H1 (cell line): ENCODE measurements at regions not wholly inside any gene's neighbourhood (a gene's known extent, or its start where the extent isn't known, plus 50 kb on each side); places are given as distances from the start of the nearest gene placed in this dataset.

ENCODE experiments used
- CTCF ChIA-PET: fragments of 300-600 bp; sonication (Branson Sonifier 250); formaldehyde crosslinking; loops from one replicate; lab custom pipeline; 2021; ENCODE audit not compliant: partially characterized antibody; lab: Charles Lee
- POLR2A ChIA-PET: fragments of 300-600 bp; sonication (Branson Sonifier 250); formaldehyde crosslinking; loops from one replicate; lab custom pipeline; 2021; ENCODE audit warnings: inconsistent platforms; ENCODE audit not compliant: partially characterized antibody; lab: Charles Lee
- DNase-seq, 2 experiments: peaks; one replicate each; pipeline versions ENCODE4 v3.0.0 to v3.0.0-alpha.2; 2010 to 2022; ENCODE audit warnings: low spot score in 2 of 2, low read depth in 1 of 2, mixed read lengths in 1 of 2
- FAIRE-seq: peaks from 2 replicates; lab custom pipeline; 2011; peaks lifted over from hg19 to GRCh38; lab: Jason Lieb, UNC
- H2AFZ ChIP-seq: 2 replicates; pipeline ENCODE4 v1.8.1; 2012; ENCODE audit warnings: low read length, inconsistent platforms
- H2AK5ac ChIP-seq: 2 replicates; pipeline ENCODE4 v1.6.1; 2013; ENCODE audit warnings: low read depth, low read length
- H2BK120ac ChIP-seq: replicated peaks from 2 replicates; pipeline ENCODE3; 2013; ENCODE audit warnings: low read depth, low read length, inconsistent platforms
- H2BK12ac ChIP-seq: 2 replicates; pipeline ENCODE4 v1.6.1; 2013; ENCODE audit warnings: low read depth, low read length
- H2BK15ac ChIP-seq: 2 replicates; pipeline ENCODE4 v1.6.1; 2013; ENCODE audit warnings: low read length
- H2BK20ac ChIP-seq: 2 replicates; pipeline ENCODE4 v1.6.1; 2013; ENCODE audit warnings: low read length
- H2BK5ac ChIP-seq: 2 replicates; pipeline ENCODE4 v1.6.1; 2013; ENCODE audit warnings: low read depth, low read length
- H3K14ac ChIP-seq: 2 replicates; pipeline ENCODE4 v1.6.1; 2013; ENCODE audit warnings: inconsistent platforms; ENCODE audit not compliant: insufficient read length
- H3K18ac ChIP-seq: 2 replicates; pipeline ENCODE4 v1.6.1; 2013; ENCODE audit warnings: low read length; ENCODE audit errors: extremely low read depth
- H3K23ac ChIP-seq: 2 replicates; pipeline ENCODE4 v1.6.1; 2013; ENCODE audit warnings: inconsistent platforms; ENCODE audit not compliant: insufficient read length
- H3K23me2 ChIP-seq: 2 replicates; pipeline ENCODE4 v1.6.1; 2013; ENCODE audit warnings: low read depth, low read length
- H3K27ac ChIP-seq: 2 replicates; pipeline ENCODE4 v1.6.1; 2011; ENCODE audit warnings: low read depth, low read length, inconsistent platforms
- H3K27me3 ChIP-seq, 4 experiments: replicated peaks in 1 of 4; 1 replicate in 1 of 4; 2 replicates in 3 of 4; pipeline versions ENCODE4 v1.6.1 to v1.8.1; 2011 to 2013; ENCODE audit warnings: low read length in 3 of 4, mild to moderate bottlenecking in 3 of 4, inconsistent platforms in 2 of 4, mixed read lengths in 2 of 4, moderate library complexity in 1 of 4; ENCODE audit not compliant: control insufficient read depth in 3 of 4, insufficient read depth in 3 of 4; ENCODE audit errors: extremely low read depth in 1 of 4
- H3K36me3 ChIP-seq, 4 experiments: 2 replicates each; pipeline versions ENCODE4 v1.6.1 to v1.8.1; 2011 to 2013; ENCODE audit warnings: mild to moderate bottlenecking in 4 of 4, low read length in 3 of 4, moderate library complexity in 2 of 4, control low read depth in 1 of 4, inconsistent platforms in 1 of 4; ENCODE audit not compliant: insufficient read depth in 4 of 4, control insufficient read depth in 2 of 4
- H3K4ac ChIP-seq: replicated peaks from 2 replicates; pipeline ENCODE3; 2013; ENCODE audit warnings: low read length, low read depth, mixed read lengths, inconsistent platforms; ENCODE audit not compliant: insufficient read length
- H3K4me1 ChIP-seq, 4 experiments: replicated peaks in 1 of 4; 1 replicate in 1 of 4; 2 replicates in 3 of 4; pipeline versions ENCODE4 v1.6.1 to v1.8.1; 2011 to 2013; ENCODE audit warnings: low read length in 3 of 4, inconsistent platforms in 2 of 4, mixed read lengths in 1 of 4; ENCODE audit not compliant: insufficient read depth in 4 of 4, control insufficient read depth in 3 of 4
- H3K4me2 ChIP-seq, 2 experiments: 2 replicates each; pipeline versions ENCODE4 v1.6.1 to v1.8.1; 2011 to 2013; ENCODE audit warnings: low read depth in 2 of 2, low read length in 2 of 2, control low read depth in 1 of 2, inconsistent platforms in 1 of 2, mild to moderate bottlenecking in 1 of 2; ENCODE audit not compliant: insufficient read depth in 1 of 2
- H3K4me3 ChIP-seq, 4 experiments: fragments of 200-600, 300-600 bp in 1 of 4; sonication (generic), shearing (Covaris generic), sonication (Bioruptor Twin) in 1 of 4; 2 replicates each; pipeline versions ENCODE4 v1.5.1 to v1.8.1; 2011 to 2016; ENCODE audit warnings: low read length in 4 of 4, low read depth in 3 of 4, control low read depth in 2 of 4, inconsistent platforms in 2 of 4, mild to moderate bottlenecking in 2 of 4, mixed read lengths in 1 of 4, moderate library complexity in 1 of 4; ENCODE audit not compliant: insufficient read depth in 2 of 4; ENCODE audit errors: extremely low read depth in 1 of 4
- H3K56ac ChIP-seq: replicated peaks from 2 replicates; pipeline ENCODE3; 2013; ENCODE audit warnings: low read depth, mild to moderate bottlenecking, mixed read lengths, low read length, inconsistent platforms; ENCODE audit not compliant: insufficient read length
- H3K79me1 ChIP-seq: 2 replicates; pipeline ENCODE4 v1.6.1; 2013; ENCODE audit warnings: low read depth, low read length, control low read depth
- H3K79me2 ChIP-seq, 2 experiments: 2 replicates each; pipeline versions ENCODE4 v1.6.1 to v1.8.1; 2012 to 2013; ENCODE audit warnings: low read length in 2 of 2, mild to moderate bottlenecking in 2 of 2, inconsistent platforms in 1 of 2; ENCODE audit not compliant: insufficient read depth in 2 of 2, control insufficient read depth in 1 of 2
- H3K9ac ChIP-seq, 4 experiments: replicated peaks in 1 of 4; 1 replicate in 1 of 4; 2 replicates in 3 of 4; pipeline versions ENCODE4 v1.6.1 to v1.8.1; 2011 to 2013; ENCODE audit warnings: low read depth in 3 of 4, low read length in 3 of 4, control low read depth in 2 of 4, mild to moderate bottlenecking in 2 of 4, moderate library complexity in 2 of 4, inconsistent platforms in 1 of 4; ENCODE audit errors: extremely low read depth in 1 of 4
- H3K9me3 ChIP-seq, 2 experiments: 2 replicates each; pipeline versions ENCODE4 v1.6.1 to v1.8.1; 2012 to 2013; ENCODE audit warnings: mild to moderate bottlenecking in 2 of 2, moderate library complexity in 2 of 2, control low read depth in 1 of 2, inconsistent platforms in 1 of 2, low read depth in 1 of 2, low read length in 1 of 2, mixed read lengths in 1 of 2; ENCODE audit not compliant: insufficient read depth in 2 of 2
- H4K20me1 ChIP-seq, 2 experiments: replicated peaks in 1 of 2; 2 replicates each; pipeline versions ENCODE3 to v1.8.1; 2011 to 2013; ENCODE audit warnings: inconsistent platforms in 2 of 2, low read length in 2 of 2, mild to moderate bottlenecking in 1 of 2; ENCODE audit not compliant: insufficient read depth in 2 of 2, control insufficient read depth in 1 of 2
- H4K5ac ChIP-seq: 2 replicates; pipeline ENCODE4 v1.6.1; 2013; ENCODE audit warnings: low read length, low read depth, mixed read lengths, inconsistent platforms; ENCODE audit not compliant: insufficient read length
- H4K8ac ChIP-seq: 2 replicates; pipeline ENCODE4 v1.8.0; 2013; ENCODE audit warnings: mild to moderate bottlenecking, moderate library complexity, low read length, inconsistent platforms; ENCODE audit not compliant: insufficient read depth; ENCODE audit errors: extremely low read depth
- H4K91ac ChIP-seq: replicated peaks from 2 replicates; pipeline ENCODE3; 2013; ENCODE audit warnings: low read length, mixed read lengths, inconsistent platforms; ENCODE audit not compliant: insufficient read length
- KDM4A ChIP-seq: IDR thresholded peaks from one replicate; pipeline ENCODE4 v1.7.1; 2012; ENCODE audit warnings: low read depth, mild to moderate bottlenecking, moderate library complexity, low read length, inconsistent platforms; ENCODE audit not compliant: severe bottlenecking
- KDM5A ChIP-seq: fragments of 200-600 bp; IDR thresholded peaks from 2 replicates; pipeline ENCODE4 v1.7.1; 2012; ENCODE audit warnings: mild to moderate bottlenecking, low read length, inconsistent platforms, mixed read lengths
- SRF ChIP-seq: IDR thresholded peaks from 2 replicates; pipeline ENCODE4 v1.6.1; 2011; ENCODE audit warnings: mild to moderate bottlenecking, low read depth, low read length, moderate library complexity
- TCF12 ChIP-seq: IDR thresholded peaks from 2 replicates; pipeline ENCODE4 v1.6.1; 2011; ENCODE audit warnings: low read depth, mild to moderate bottlenecking, low read length
- WGBS, 2 experiments: shearing (Covaris generic) in 1 of 2; methylation state at CpG; one replicate each; pipeline versions ENCODE4 v1.1.6 to v1.1.7; 2013 to 2015; ENCODE audit warnings: low lambda C conversion rate in 2 of 2, mixed read lengths in 2 of 2, inconsistent platforms in 1 of 2, low coverage in 1 of 2, missing lambda C conversion rate in 1 of 2; ENCODE audit not compliant: insufficient replicate concordance in 2 of 2, insufficient coverage in 1 of 2, insufficient read length in 1 of 2; ENCODE audit errors: extremely low coverage in 1 of 2, missing lambda C conversion rate in 1 of 2; 5-methylcytosine and 5-hydroxymethylcytosine counted together

- FAIRE-seq (no peak), DNase-seq (no peak)
- no peak overlapping the region for H2AK5ac ChIP-seq
- H3K14ac ChIP-seq: no peak overlapping the region
- H2AFZ ChIP-seq: no peak overlapping the region
- peaks cover 0 to 2% (median 0%) of the 10 kb centered on the region in 4 experiments; a peak in 1 of 7 replicates for H3K27me3 ChIP-seq
- H3K9ac ChIP-seq: no peak overlapping the region
- H2BK120ac ChIP-seq: no peak overlapping the region
- no peak overlapping the region for H2BK20ac ChIP-seq
- no peaks in the 10 kb centered on the region for H3K79me2 ChIP-seq
- no peak overlapping the region for H2BK5ac ChIP-seq
- H3K4me1 ChIP-seq: no peaks in the 10 kb centered on the region
- H3K27ac ChIP-seq: no peak overlapping the region
- no peak overlapping the region for H2BK15ac ChIP-seq
- H4K91ac ChIP-seq: no peak overlapping the region
- no peak overlapping the region for H2BK12ac ChIP-seq
- no peak overlapping the region for H3K18ac ChIP-seq
- WGBS, 2 experiments: 88% methylated on average over 1 of the region's 1 CpG; no CpG with 5 or more reads in 1 of the 2 experiments
- H3K4ac ChIP-seq: no peak overlapping the region
- no peaks in the 10 kb centered on the region for H3K79me1 ChIP-seq
- H4K8ac ChIP-seq: no peak overlapping the region
- H3K23ac ChIP-seq: no peak overlapping the region
- no peaks in the 10 kb centered on the region for H3K9me3 ChIP-seq
- H3K36me3 ChIP-seq: no peaks in the 10 kb centered on the region
- CTCF ChIA-PET: interaction anchor here (0.8 to 1.3 kb wide), 2 partner anchors 30 to 164 kb away, joined by 3 read pairs; no protein-coding TSS in a partner anchor
- no peaks in the 10 kb centered on the region for H3K23me2 ChIP-seq
- H3K4me2 ChIP-seq: no peak overlapping the region
- TF ChIP-seq KDM4A: no peak
- TF ChIP-seq SRF: no peak
- no peak for TF ChIP-seq TCF12
- no peak for TF ChIP-seq KDM5A
- no peak overlapping the region for H3K56ac ChIP-seq
- no peak overlapping the region for H4K5ac ChIP-seq
- H4K20me1 ChIP-seq: no peaks in the 10 kb centered on the region
- POLR2A ChIA-PET: no interaction called here
- H3K4me3 ChIP-seq: no peak overlapping the region
Observed at GRCh38 chr6:77298283-77298682, 165.0 kb downstream of the HTR1B start.
